ENCODE measurements at regions not wholly inside any gene's neighbourhood (a gene's known extent, or its start where the extent isn't known, plus 50 kb on each side); places are given as distances from the start of the nearest gene placed in this dataset.

DNA sequence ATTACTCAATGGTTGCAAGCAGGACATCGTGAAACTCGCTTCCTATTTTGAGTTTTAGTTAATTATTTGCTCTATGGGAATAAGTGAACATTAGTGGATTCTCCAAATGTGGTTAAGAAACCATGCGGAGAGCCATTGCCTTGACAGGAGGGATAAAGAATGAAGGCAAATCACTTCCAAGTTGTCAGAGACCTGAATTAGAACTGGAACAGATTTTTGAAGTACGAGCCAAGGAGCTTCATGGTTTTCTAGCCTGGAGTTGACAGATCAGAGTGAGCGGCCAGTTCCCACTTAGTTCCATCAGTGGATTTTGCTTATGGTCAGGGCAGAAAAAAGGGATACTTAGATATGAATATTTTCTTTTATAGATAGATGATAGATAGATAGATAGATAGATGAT lies 171.4 kb upstream of the CDH10 start:
- Histone ChIP-seq H2BK5ac (ENCODE audit: low read depth, low read length) (no peak overlapping the region), H3K79me2 (ENCODE audit: control insufficient read depth in 1 of 2, insufficient read depth in 2 of 2, low read length in 2 of 2) (no peaks in the 10 kb centered on the region), H3K14ac (ENCODE audit: insufficient read length) (no peak overlapping the region), H3K27ac (ENCODE audit: low read depth, low read length) (no peak overlapping the region), H4K8ac (ENCODE audit: extremely low read depth, insufficient read depth, low read length) (no peak overlapping the region), H3K18ac (ENCODE audit: extremely low read depth, low read length) (no peak overlapping the region), H3K9ac (replicated peaks in 1 of 4; ENCODE audit: extremely low read depth in 1 of 4, low read depth in 3 of 4, low read length in 3 of 4) (no peak overlapping the region), H3K4ac (replicated peaks; ENCODE audit: insufficient read length, low read depth, low read length) (no peak overlapping the region), H4K5ac (ENCODE audit: insufficient read length, low read depth, low read length) (no peak overlapping the region), H3K4me3 (ENCODE audit: extremely low read depth in 1 of 4, insufficient read depth in 2 of 4, low read depth in 3 of 4, low read length in 4 of 4) (no peak overlapping the region), H3K27me3 (replicated peaks in 1 of 4; ENCODE audit: control insufficient read depth in 3 of 4, extremely low read depth in 1 of 4, insufficient read depth in 3 of 4, low read length in 3 of 4) (no peaks in the 10 kb centered on the region), H3K36me3 (ENCODE audit: control insufficient read depth in 2 of 4, insufficient read depth in 4 of 4, low read length in 3 of 4) (no peaks in the 10 kb centered on the region), H2BK12ac (ENCODE audit: low read depth, low read length) (no peak overlapping the region), H2BK15ac (ENCODE audit: low read length) (no peak overlapping the region), H3K4me2 (ENCODE audit: insufficient read depth in 1 of 2, low read depth in 2 of 2, low read length in 2 of 2) (no peak overlapping the region), H2BK120ac (replicated peaks; ENCODE audit: low read depth, low read length) (no peak overlapping the region), H2BK20ac (ENCODE audit: low read length) (no peak overlapping the region), H3K23me2 (ENCODE audit: low read depth, low read length) (no peaks in the 10 kb centered on the region), H2AK5ac (ENCODE audit: low read depth, low read length) (no peak overlapping the region), H3K79me1 (ENCODE audit: low read depth, low read length) (no peaks in the 10 kb centered on the region), H3K23ac (ENCODE audit: insufficient read length) (no peak overlapping the region), H2AFZ (ENCODE audit: low read length) (no peak overlapping the region), H3K9me3 (ENCODE audit: insufficient read depth in 2 of 2, low read depth in 1 of 2, low read length in 1 of 2) (no peaks in the 10 kb centered on the region), H4K20me1 (replicated peaks in 1 of 2; ENCODE audit: control insufficient read depth in 1 of 2, insufficient read depth in 2 of 2, low read length in 2 of 2) (no peaks in the 10 kb centered on the region), H3K4me1 (replicated peaks in 1 of 4; ENCODE audit: control insufficient read depth in 3 of 4, insufficient read depth in 4 of 4, low read length in 3 of 4) (no peaks in the 10 kb centered on the region), H3K56ac (replicated peaks; ENCODE audit: insufficient read length, low read depth, low read length) (no peak overlapping the region), H4K91ac (replicated peaks; ENCODE audit: insufficient read length, low read length) (no peak overlapping the region)
- POLR2A ChIA-PET (ENCODE audit: partially characterized antibody): no interaction called here
- DNase-seq (ENCODE audit: low read depth in 1 of 2, low spot score in 2 of 2) (no peak), FAIRE-seq (no peak)
- no peak for TF ChIP-seq KDM4A (IDR thresholded peaks at IDR 0.05; ENCODE audit: low read depth, low read length, severe bottlenecking)
- TF ChIP-seq SAP30 (IDR thresholded peaks at IDR 0.05; ENCODE audit: insufficient read depth, insufficient replicate concordance, low read length): no peak
- TF ChIP-seq SP2 (IDR thresholded peaks at IDR 0.05; ENCODE audit: low read length): no peak
- TF ChIP-seq EZH2 (IDR thresholded peaks at IDR 0.05; ENCODE audit: low read depth, low read length, severe bottlenecking): no peak
- TF ChIP-seq HDAC2 (IDR thresholded peaks at IDR 0.05; ENCODE audit: borderline replicate concordance in 1 of 2, low read depth in 2 of 2, low read length in 2 of 2): no peak
- no peak for TF ChIP-seq RNF2 (IDR thresholded peaks at IDR 0.05; ENCODE audit: borderline replicate concordance, low read depth, low read length, missing control alignments, poor library complexity, severe bottlenecking)
- no peak for TF ChIP-seq RXRA (IDR thresholded peaks at IDR 0.05; ENCODE audit: insufficient read depth, low read depth, low read length)
- no peak for TF ChIP-seq BACH1 (IDR thresholded peaks at IDR 0.05; ENCODE audit: low read length)
- no peak for TF ChIP-seq E2F6 (IDR thresholded peaks at IDR 0.05)
- TF ChIP-seq CREB1 (IDR thresholded peaks at IDR 0.05): no peak
- CTCF ChIA-PET (ENCODE audit: partially characterized antibody): no interaction called here
- 73% methylated on average over 5 of the region's 5 CpGs; no CpG with 5 or more reads in 1 of the 2 experiments for WGBS, 2 experiments (ENCODE audit: extremely low coverage in 1 of 2, insufficient coverage in 1 of 2, insufficient read length in 1 of 2, insufficient replicate concordance in 2 of 2, low coverage in 1 of 2, low lambda C conversion rate in 2 of 2, missing lambda C conversion rate in 1 of 2)

Measured in H1 (cell line).